Activated CD8-positive, alpha-beta T cell treated with anti-CD3 and anti-CD28 coated beads for 36 hours (primary cell): ENCODE measurements at regions not wholly inside any gene's neighbourhood (a gene's known extent, or its start where the extent isn't known, plus 50 kb on each side); places are given as distances from the start of the nearest gene placed in this dataset. TPM values are rescaled to one million over a fixed set of nuclear protein-coding genes. Genes with fewer than 3 reads are reported as not detected.

Source experiments
- ATAC-seq: fragments of 200-7000 bp; cut with Tn5 transposase; one replicate; pipeline ENCODE4 v1.10.0; 2021; ENCODE audit warnings: mild to moderate bottlenecking, moderate library complexity
- CTCF ChIA-PET: fragments of 350-600 bp; sonication (Branson Sonifier 250); formaldehyde crosslinking; loops from one replicate; lab custom pipeline; 2021; ENCODE audit warnings: antibody characterized with exemption; lab: Charles Lee
- POLR2A ChIA-PET: fragments of 350-600 bp; sonication (Branson Sonifier 250); formaldehyde crosslinking; loops from one replicate; lab custom pipeline; 2021; ENCODE audit warnings: antibody characterized with exemption; lab: Charles Lee
- DNase-seq: peaks from one replicate; pipeline ENCODE4 v3.0.0-alpha.2; 2020
- H3K27ac Mint-ChIP-seq: one replicate; pipeline ENCODE4 v1.8.0; 2021; ENCODE audit warnings: mild to moderate bottlenecking, mixed read lengths
- H3K27me3 Mint-ChIP-seq: one replicate; pipeline ENCODE4 v1.8.0; 2021; ENCODE audit warnings: mixed read lengths
- H3K36me3 Mint-ChIP-seq: one replicate; pipeline ENCODE4 v1.8.0; 2021; ENCODE audit warnings: low read depth, mixed read lengths
- H3K4me1 Mint-ChIP-seq: one replicate; pipeline ENCODE4 v1.8.0; 2021; ENCODE audit warnings: low read depth, mixed read lengths
- H3K4me3 Mint-ChIP-seq: one replicate; pipeline ENCODE4 v1.8.0; 2021; ENCODE audit warnings: mild to moderate bottlenecking, moderate library complexity, mixed read lengths
- H3K9me3 Mint-ChIP-seq: one replicate; pipeline ENCODE4 v1.8.0; 2021; ENCODE audit warnings: mixed read lengths
- CTCF ChIP-seq: fragments of 200-600 bp; IDR thresholded peaks from one replicate; pipeline ENCODE4 v1.8.0; 2022; ENCODE audit warnings: antibody characterized with exemption, mild to moderate bottlenecking
- intact Hi-C: fragments of 100-400 bp; cut with micrococcal nuclease; formaldehyde crosslinking; loops from one replicate; pipeline ENCODE4 v1.10.0; 2022
- microRNA-seq: library from miRNA; unstranded; fragments of <30 nt; microRNA quantifications from one replicate; pipeline ENCODE4 v1.2.0, GENCODE V29; 2022; ENCODE audit warnings: borderline microRNAs expressed, borderline replicate concordance

- ChIA-PET POLR2A (no interaction called here), CTCF (interaction anchor here (0.8 kb wide), 1 partner anchor 335 kb away, joined by 3 read pairs; no protein-coding TSS in a partner anchor)
- H3K27me3 Mint-ChIP-seq, result peaks cover 3% of the 10 kb centered on the region
- H3K4me1 Mint-ChIP-seq, result no peaks in the 10 kb centered on the region
- ATAC-seq (no peak), DNase-seq (no peak)
- H3K4me3 Mint-ChIP-seq, result no peak overlapping the region
- H3K27ac Mint-ChIP-seq, result no peak overlapping the region
- intact Hi-C loops, result no loop called here
- no peak for TF ChIP-seq CTCF
- H3K36me3 Mint-ChIP-seq, result no peaks in the 10 kb centered on the region
- no peaks in the 10 kb centered on the region for H3K9me3 Mint-ChIP-seq
These were observed 99.5 kb downstream of the SNX19 start for GRCh38 chr11:130816546-130817329.

- Mint-ChIP-seq H3K27ac (no peak overlapping the region), H3K27me3 (peaks cover 1% of the 10 kb centered on the region), H3K4me1 (no peaks in the 10 kb centered on the region), H3K9me3 (no peaks in the 10 kb centered on the region), H3K4me3 (no peak overlapping the region), H3K36me3 (no peaks in the 10 kb centered on the region)
- ChIA-PET POLR2A (no interaction called here), CTCF (no interaction called here)
- intact Hi-C loops, result no loop called here
- TF ChIP-seq CTCF, result no peak
- DNase-seq (no peak), ATAC-seq (no peak)
These were observed 98.8 kb downstream of the SNX19 start for GRCh38 chr11:130817330-130817944.

DNA sequence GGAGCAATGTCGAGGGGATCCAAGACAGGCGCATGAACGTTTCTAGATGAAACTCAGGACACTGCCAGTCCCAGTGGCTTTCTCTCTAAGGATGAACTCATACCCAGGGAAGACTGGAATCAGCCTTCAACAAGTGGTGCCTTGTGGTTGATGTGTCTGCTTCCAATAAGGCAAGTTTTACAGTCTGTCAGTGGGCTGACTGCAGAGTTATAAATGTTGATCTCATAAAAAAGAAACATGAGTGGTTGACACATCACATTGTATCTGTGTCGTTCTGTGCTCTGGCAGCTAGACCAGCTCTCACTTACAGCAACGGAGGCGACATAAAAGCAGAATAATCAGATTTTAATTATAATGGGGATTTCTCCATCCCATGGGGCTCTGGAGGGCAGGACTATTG lies 96.7 kb downstream of the SNX19 start:
- ATAC-seq, result no peak
- Mint-ChIP-seq H3K36me3 (no peaks in the 10 kb centered on the region), H3K9me3 (no peaks in the 10 kb centered on the region), H3K27me3 (no peaks in the 10 kb centered on the region), H3K4me1 (no peaks in the 10 kb centered on the region), H3K27ac (no peak overlapping the region), H3K4me3 (no peak overlapping the region)
- ChIA-PET POLR2A (no interaction called here), CTCF (no interaction called here)
- intact Hi-C loops, result no loop called here
- no peak for DNase-seq
- TF ChIP-seq CTCF, result no peak

Small RNAs in the stretch of these regions (microRNA-seq; reads per million reads assigned to microRNA genes)
- not detected for gene MIR8052
